ENCODE measurements at regions not wholly inside any gene's neighbourhood (a gene's known extent, or its start where the extent isn't known, plus 50 kb on each side); places are given as distances from the start of the nearest gene placed in this dataset.

- Histone ChIP-seq H4K20me1 (ENCODE audit: insufficient read depth) (no peaks in the 10 kb centered on the region), H3K9me2 (ENCODE audit: insufficient read depth) (no peaks in the 10 kb centered on the region), H2AFZ (no peak overlapping the region), H3K4me2 (no peak overlapping the region), H3K9me3 (ENCODE audit: insufficient read depth, low read depth) (no peaks in the 10 kb centered on the region), H3K27me3 (ENCODE audit: insufficient read depth, low read depth) (peaks cover 31% of the 10 kb centered on the region), H3K4me1 (replicated peaks; ENCODE audit: insufficient read depth) (no peaks in the 10 kb centered on the region), H3K36me3 (ENCODE audit: low read depth) (no peaks in the 10 kb centered on the region), H3F3A (ENCODE audit: insufficient read depth, low read depth) (no peaks in the 10 kb centered on the region), H3K4me3 (no peak overlapping the region), H3K27ac (no peak overlapping the region), H3K79me2 (ENCODE audit: low read depth) (no peaks in the 10 kb centered on the region)
- intact Hi-C loops (cut with micrococcal nuclease; ENCODE audit: unreplicated experiment) = no loop called here
- CTCF ChIA-PET = no interaction called here
- TF ChIP-seq CTCF (conservative IDR thresholded peaks at IDR 0.05) (no peak), EZH2 (IDR thresholded peaks at IDR 0.05; ENCODE audit: low read depth) (no peak)
- BruUV-seq (replicated peaks) = no TSS peak
- POLR2A ChIA-PET (ENCODE audit: unreplicated experiment) = no interaction called here
- no peak for DNase-seq
These were observed 390.4 kb upstream of the PROK2 start for GRCh38 chr3:72175296-72175858.

- Histone ChIP-seq H3K27ac (no peak overlapping the region), H3K4me2 (no peak overlapping the region), H3K36me3 (ENCODE audit: low read depth) (no peaks in the 10 kb centered on the region), H3K27me3 (ENCODE audit: insufficient read depth, low read depth) (peaks cover 27% of the 10 kb centered on the region), H3K4me3 (no peak overlapping the region), H3K4me1 (replicated peaks; ENCODE audit: insufficient read depth) (no peaks in the 10 kb centered on the region), H3K9me2 (ENCODE audit: insufficient read depth) (no peaks in the 10 kb centered on the region), H4K20me1 (ENCODE audit: insufficient read depth) (no peaks in the 10 kb centered on the region), H3K79me2 (ENCODE audit: low read depth) (no peaks in the 10 kb centered on the region), H3F3A (ENCODE audit: insufficient read depth, low read depth) (no peaks in the 10 kb centered on the region), H2AFZ (no peak overlapping the region), H3K9me3 (ENCODE audit: insufficient read depth, low read depth) (no peaks in the 10 kb centered on the region)
- DNase-seq = no peak
- intact Hi-C loops (cut with micrococcal nuclease; ENCODE audit: unreplicated experiment) = no loop called here
- no peak for TF ChIP-seq CTCF (conservative IDR thresholded peaks at IDR 0.05)
- no peak for TF ChIP-seq EZH2 (IDR thresholded peaks at IDR 0.05; ENCODE audit: low read depth)
- no TSS peak for BruUV-seq (replicated peaks)
- CTCF ChIA-PET = no interaction called here
- POLR2A ChIA-PET (ENCODE audit: unreplicated experiment) = no interaction called here
These were observed 389.9 kb upstream of the PROK2 start for GRCh38 chr3:72174890-72175289.

GRCh38 chr3:72174040-72174439 lies 389.1 kb upstream of the PROK2 start:
- intact Hi-C loops (cut with micrococcal nuclease; ENCODE audit: unreplicated experiment) = no loop called here
- ChIA-PET CTCF (no interaction called here), POLR2A (ENCODE audit: unreplicated experiment) (no interaction called here)
- Histone ChIP-seq H3K27ac (no peak overlapping the region), H3K9me2 (ENCODE audit: insufficient read depth) (no peaks in the 10 kb centered on the region), H4K20me1 (ENCODE audit: insufficient read depth) (no peaks in the 10 kb centered on the region), H3K79me2 (ENCODE audit: low read depth) (no peaks in the 10 kb centered on the region), H3K4me3 (no peak overlapping the region), H3K36me3 (ENCODE audit: low read depth) (no peaks in the 10 kb centered on the region), H3K27me3 (ENCODE audit: insufficient read depth, low read depth) (peaks cover 21% of the 10 kb centered on the region), H3K4me2 (no peak overlapping the region), H3K9me3 (ENCODE audit: insufficient read depth, low read depth) (no peaks in the 10 kb centered on the region), H3K4me1 (replicated peaks; ENCODE audit: insufficient read depth) (no peaks in the 10 kb centered on the region), H3F3A (ENCODE audit: insufficient read depth, low read depth) (no peaks in the 10 kb centered on the region), H2AFZ (no peak overlapping the region)
- no peak for TF ChIP-seq CTCF (conservative IDR thresholded peaks at IDR 0.05)
- TF ChIP-seq EZH2 (IDR thresholded peaks at IDR 0.05; ENCODE audit: low read depth) = no peak
- BruUV-seq (replicated peaks) = no TSS peak
- DNase-seq = no peak
